Fibroblast of pulmonary artery (primary cell): ENCODE measurements at regions not wholly inside any gene's neighbourhood (a gene's known extent, or its start where the extent isn't known, plus 50 kb on each side); places are given as distances from the start of the nearest gene placed in this dataset.

Source experiments
- DNase-seq: peaks from one replicate; pipeline ENCODE4 v3.0.0-alpha.2; 2010; ENCODE audit warnings: low read depth
- H3K4me3 ChIP-seq: replicated peaks from 2 replicates; pipeline ENCODE4 v1.5.1; 2011; ENCODE audit warnings: low read depth, mild to moderate bottlenecking, control low read depth, low read length, moderate library complexity
- CTCF ChIP-seq: IDR thresholded peaks from 2 replicates; pipeline ENCODE4 v1.5.1; 2011; ENCODE audit warnings: mild to moderate bottlenecking, control low read depth, low read length, inconsistent platforms; ENCODE audit errors: missing control alignments

GRCh38 chr7:46954181-46954580 lies 627.7 kb downstream of the TNS3 start:
- no peak overlapping the region for H3K4me3 ChIP-seq
- TF ChIP-seq CTCF: no peak
- DNase-seq: no peak

GRCh38 chr7:46953008-46953407 lies 628.9 kb downstream of the TNS3 start:
- TF ChIP-seq CTCF: no peak
- no peak overlapping the region for H3K4me3 ChIP-seq
- no peak for DNase-seq

GRCh38 chr7:46949270-46949931 lies 632.5 kb downstream of the TNS3 start:
- DNase-seq: no peak
- no peak overlapping the region for H3K4me3 ChIP-seq
- no peak for TF ChIP-seq CTCF

- no peak for DNase-seq
- TF ChIP-seq CTCF: no peak
- H3K4me3 ChIP-seq: no peak overlapping the region
Observed at GRCh38 chr7:46948716-46949115, 633.2 kb downstream of the TNS3 start.

GRCh38 chr7:46945328-46945727 lies 636.6 kb downstream of the TNS3 start:
- no peak for DNase-seq
- no peak overlapping the region for H3K4me3 ChIP-seq
- TF ChIP-seq CTCF: no peak

- no peak for TF ChIP-seq CTCF
- DNase-seq: no peak
- no peak overlapping the region for H3K4me3 ChIP-seq
Observed at GRCh38 chr7:46943996-46944395, 637.9 kb downstream of the TNS3 start.

GRCh38 chr7:46942574-46942973 lies 639.3 kb downstream of the TNS3 start:
- TF ChIP-seq CTCF: no peak
- no peak for DNase-seq
- no peak overlapping the region for H3K4me3 ChIP-seq
